Osteoblast (primary cell): ENCODE measurements at regions not wholly inside any gene's neighbourhood (a gene's known extent, or its start where the extent isn't known, plus 50 kb on each side); places are given as distances from the start of the nearest gene placed in this dataset.

Experiments used
- DNase-seq: peaks from one replicate; pipeline ENCODE4 v3.0.0; 2011; ENCODE audit warnings: low spot score, mixed read lengths; ENCODE audit not compliant: insufficient read length; ENCODE audit errors: missing footprints
- H2AFZ ChIP-seq: 2 replicates; pipeline ENCODE4 v1.6.0; 2011; ENCODE audit warnings: mild to moderate bottlenecking, low read length
- H3K27ac ChIP-seq: 2 replicates; pipeline ENCODE4 v1.5.1; 2011; ENCODE audit warnings: mild to moderate bottlenecking, low read depth, low read length, moderate library complexity
- H3K27me3 ChIP-seq: 2 replicates; pipeline ENCODE4 v1.6.0; 2012; ENCODE audit warnings: mild to moderate bottlenecking, control low read depth, inconsistent platforms, low read length, moderate library complexity; ENCODE audit not compliant: insufficient read depth
- H3K36me3 ChIP-seq: 2 replicates; pipeline ENCODE4 v1.5.1; 2011; ENCODE audit warnings: mild to moderate bottlenecking, low read length, control low read depth, moderate library complexity; ENCODE audit not compliant: insufficient read depth
- H3K4me1 ChIP-seq: 2 replicates; pipeline ENCODE4 v1.5.1; 2011; ENCODE audit warnings: mild to moderate bottlenecking, low read length, control low read depth, moderate library complexity; ENCODE audit not compliant: insufficient read depth
- H3K4me2 ChIP-seq: 2 replicates; pipeline ENCODE4 v1.6.0; 2011; ENCODE audit warnings: mild to moderate bottlenecking, low read length; ENCODE audit not compliant: insufficient read depth
- H3K4me3 ChIP-seq: fragments of 200-600 bp; sonication (generic); 3 replicates; pipeline ENCODE4 v1.5.1; 2012; ENCODE audit warnings: mild to moderate bottlenecking, low read length, inconsistent platforms; ENCODE audit not compliant: insufficient read depth
- H3K79me2 ChIP-seq: 2 replicates; pipeline ENCODE4 v1.6.0; 2012; ENCODE audit warnings: mild to moderate bottlenecking, low read length, control low read depth, inconsistent platforms; ENCODE audit not compliant: insufficient read depth
- H3K9me3 ChIP-seq: 2 replicates; pipeline ENCODE4 v1.5.1; 2011; ENCODE audit warnings: low read depth, low read length, control low read depth
- H4K20me1 ChIP-seq: 2 replicates; pipeline ENCODE4 v1.6.0; 2012; ENCODE audit warnings: mild to moderate bottlenecking, low read length, control low read depth; ENCODE audit not compliant: insufficient read depth
- TF ChIP-seq, protein P1 (sequence below): IDR thresholded peaks from 2 replicates; pipeline ENCODE4 v1.5.1; 2011; ENCODE audit warnings: mild to moderate bottlenecking, low read depth, low read length, moderate library complexity; ENCODE audit errors: extremely low read depth

DNA sequence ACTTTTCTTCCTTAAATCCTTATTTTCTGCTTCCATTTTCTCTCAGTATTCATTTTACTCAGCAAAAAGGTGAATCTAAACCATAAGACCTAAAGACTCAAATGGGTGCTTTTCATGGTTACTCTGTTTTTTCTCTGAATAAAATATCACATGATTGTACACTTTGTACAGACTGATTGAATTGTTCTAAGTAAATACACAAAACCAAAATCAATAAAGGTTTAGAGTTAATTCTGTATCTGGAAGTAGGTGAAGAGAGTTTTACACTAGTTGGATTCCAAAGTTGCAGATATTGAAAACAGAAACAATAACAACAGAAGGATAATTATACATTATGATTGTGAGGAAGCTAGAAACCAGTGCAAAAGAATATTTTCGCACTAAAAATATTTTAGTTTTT is 546.2 kb downstream of the TUSC7 start:
- H3K27me3 ChIP-seq = no peaks in the 10 kb centered on the region
- no peaks in the 10 kb centered on the region for H3K79me2 ChIP-seq
- H3K27ac ChIP-seq = no peak overlapping the region
- H3K4me2 ChIP-seq = no peak overlapping the region
- H3K9me3 ChIP-seq = no peaks in the 10 kb centered on the region
- TF ChIP-seq, protein P1, sequence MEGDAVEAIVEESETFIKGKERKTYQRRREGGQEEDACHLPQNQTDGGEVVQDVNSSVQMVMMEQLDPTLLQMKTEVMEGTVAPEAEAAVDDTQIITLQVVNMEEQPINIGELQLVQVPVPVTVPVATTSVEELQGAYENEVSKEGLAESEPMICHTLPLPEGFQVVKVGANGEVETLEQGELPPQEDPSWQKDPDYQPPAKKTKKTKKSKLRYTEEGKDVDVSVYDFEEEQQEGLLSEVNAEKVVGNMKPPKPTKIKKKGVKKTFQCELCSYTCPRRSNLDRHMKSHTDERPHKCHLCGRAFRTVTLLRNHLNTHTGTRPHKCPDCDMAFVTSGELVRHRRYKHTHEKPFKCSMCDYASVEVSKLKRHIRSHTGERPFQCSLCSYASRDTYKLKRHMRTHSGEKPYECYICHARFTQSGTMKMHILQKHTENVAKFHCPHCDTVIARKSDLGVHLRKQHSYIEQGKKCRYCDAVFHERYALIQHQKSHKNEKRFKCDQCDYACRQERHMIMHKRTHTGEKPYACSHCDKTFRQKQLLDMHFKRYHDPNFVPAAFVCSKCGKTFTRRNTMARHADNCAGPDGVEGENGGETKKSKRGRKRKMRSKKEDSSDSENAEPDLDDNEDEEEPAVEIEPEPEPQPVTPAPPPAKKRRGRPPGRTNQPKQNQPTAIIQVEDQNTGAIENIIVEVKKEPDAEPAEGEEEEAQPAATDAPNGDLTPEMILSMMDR = no peak
- no peaks in the 10 kb centered on the region for H4K20me1 ChIP-seq
- no peak overlapping the region for H2AFZ ChIP-seq
- H3K4me3 ChIP-seq = no peak overlapping the region
- DNase-seq = no peak
- no peaks in the 10 kb centered on the region for H3K36me3 ChIP-seq
- H3K4me1 ChIP-seq = no peaks in the 10 kb centered on the region

DNA sequence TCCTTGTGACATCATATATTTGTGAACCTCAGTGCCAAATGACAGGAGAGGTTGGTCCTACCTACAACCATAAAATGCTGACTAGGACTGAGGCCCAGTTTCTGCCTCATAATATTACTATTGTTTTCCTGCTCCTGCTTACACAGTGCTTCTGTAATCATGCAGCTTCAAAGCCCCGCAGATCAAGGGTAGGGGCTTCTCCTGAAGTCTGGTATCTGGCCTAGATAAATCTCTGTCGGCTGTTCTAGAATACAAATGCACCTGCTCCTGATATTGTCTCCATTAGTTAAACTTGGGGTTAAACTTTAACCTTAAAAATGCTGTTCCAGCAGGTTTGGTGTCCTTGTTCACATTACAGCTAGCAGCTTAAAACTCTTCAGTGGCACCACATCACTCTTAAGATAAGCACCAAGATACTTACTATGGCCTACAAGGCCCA is 552.4 kb downstream of the TUSC7 start:
- no peak overlapping the region for H3K4me2 ChIP-seq
- H3K79me2 ChIP-seq = no peaks in the 10 kb centered on the region
- no peaks in the 10 kb centered on the region for H3K9me3 ChIP-seq
- TF ChIP-seq, protein P1 = no peak
- H2AFZ ChIP-seq = no peak overlapping the region
- no peaks in the 10 kb centered on the region for H4K20me1 ChIP-seq
- H3K36me3 ChIP-seq = no peaks in the 10 kb centered on the region
- no peaks in the 10 kb centered on the region for H3K4me1 ChIP-seq
- DNase-seq = no peak
- H3K4me3 ChIP-seq = no peak overlapping the region
- H3K27me3 ChIP-seq = no peaks in the 10 kb centered on the region
- H3K27ac ChIP-seq = no peak overlapping the region

DNA sequence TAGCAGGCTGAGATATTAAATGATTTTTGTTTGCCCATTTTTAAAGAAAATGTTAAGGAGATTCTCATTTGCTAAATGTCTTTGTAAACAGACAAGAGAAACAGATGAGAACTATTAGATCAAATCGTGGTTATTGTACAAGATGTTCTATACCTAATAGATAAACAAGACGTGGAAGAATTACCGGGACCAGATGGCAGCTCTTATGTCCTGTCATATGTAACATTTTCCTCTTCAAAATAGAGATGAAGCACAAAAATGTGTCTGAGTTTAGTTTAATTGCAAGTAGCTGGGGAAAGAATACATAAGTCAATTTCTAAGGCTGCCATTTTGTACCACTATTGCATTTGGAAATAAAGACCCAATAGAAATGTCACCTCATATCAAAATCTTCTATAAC is 553.7 kb downstream of the TUSC7 start:
- no peaks in the 10 kb centered on the region for H3K27me3 ChIP-seq
- no peaks in the 10 kb centered on the region for H3K4me1 ChIP-seq
- no peak overlapping the region for H3K4me3 ChIP-seq
- no peak overlapping the region for H3K4me2 ChIP-seq
- H3K27ac ChIP-seq = no peak overlapping the region
- DNase-seq = no peak
- H3K9me3 ChIP-seq = no peaks in the 10 kb centered on the region
- TF ChIP-seq, protein P1 = no peak
- H4K20me1 ChIP-seq = no peaks in the 10 kb centered on the region
- no peak overlapping the region for H2AFZ ChIP-seq
- H3K79me2 ChIP-seq = no peaks in the 10 kb centered on the region
- H3K36me3 ChIP-seq = no peaks in the 10 kb centered on the region

DNA sequence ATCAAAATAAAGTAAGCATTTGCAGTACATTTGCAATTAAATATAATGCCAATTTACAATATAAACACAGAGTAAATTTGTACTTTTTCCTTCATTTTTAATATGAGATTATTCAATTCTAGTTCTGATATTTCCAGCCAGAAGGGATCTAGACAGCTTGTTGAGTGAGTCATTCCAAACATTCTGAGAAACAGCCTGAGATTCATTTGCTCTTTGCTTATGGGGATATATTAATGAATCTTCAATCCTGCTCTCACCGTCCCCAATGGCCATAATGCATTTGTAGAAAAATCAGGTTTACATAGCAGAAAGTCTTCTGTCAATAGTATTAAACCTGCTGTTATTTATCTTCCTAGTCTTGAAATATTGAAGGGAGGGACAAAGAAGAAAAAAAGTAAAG is 554.2 kb downstream of the TUSC7 start:
- DNase-seq = no peak

More for the DNA sequence above, 554.2 kb downstream of the TUSC7 start:
- H3K4me1 ChIP-seq = no peaks in the 10 kb centered on the region
- no peaks in the 10 kb centered on the region for H3K9me3 ChIP-seq
- H4K20me1 ChIP-seq = no peaks in the 10 kb centered on the region
- H3K27me3 ChIP-seq = no peaks in the 10 kb centered on the region
- no peak overlapping the region for H3K4me2 ChIP-seq
- no peaks in the 10 kb centered on the region for H3K79me2 ChIP-seq
- H3K36me3 ChIP-seq = no peaks in the 10 kb centered on the region
- no peak overlapping the region for H2AFZ ChIP-seq
- no peak overlapping the region for H3K27ac ChIP-seq
- no peak overlapping the region for H3K4me3 ChIP-seq
- TF ChIP-seq, protein P1 = no peak
